Mesothelial cell of epicardium (in vitro differentiated cells): ENCODE measurements at regions not wholly inside any gene's neighbourhood (a gene's known extent, or its start where the extent isn't known, plus 50 kb on each side); places are given as distances from the start of the nearest gene placed in this dataset.

ENCODE experiments used
- DNase-seq, 2 experiments: peaks; one replicate each; pipeline ENCODE4 v3.0.0; 2021; ENCODE audit warnings: low spot score in 2 of 2; ENCODE audit not compliant: unreplicated experiment in 2 of 2
- H3K27ac Mint-ChIP-seq: 2 replicates; pipeline ENCODE4 v1.8.0; 2021; ENCODE audit warnings: mixed read lengths
- H3K27me3 Mint-ChIP-seq: 2 replicates; pipeline ENCODE4 v1.8.0; 2021; ENCODE audit warnings: low read depth, mixed read lengths
- H3K36me3 Mint-ChIP-seq: 2 replicates; pipeline ENCODE4 v1.8.0; 2021; ENCODE audit warnings: mixed read lengths
- H3K4me1 Mint-ChIP-seq: 2 replicates; pipeline ENCODE4 v1.8.0; 2021; ENCODE audit warnings: mixed read lengths
- H3K4me3 Mint-ChIP-seq: 2 replicates; pipeline ENCODE4 v1.8.0; 2021; ENCODE audit warnings: mild to moderate bottlenecking, moderate library complexity, mixed read lengths
- H3K9me3 Mint-ChIP-seq: 2 replicates; pipeline ENCODE4 v1.8.0; 2021; ENCODE audit warnings: mixed read lengths
- CTCF ChIP-seq: fragments of 200-600 bp; sonication (generic); IDR thresholded peaks from one replicate; pipeline ENCODE4 v1.5.0; 2021; ENCODE audit warnings: antibody characterized with exemption; ENCODE audit not compliant: unreplicated experiment

- Mint-ChIP-seq H3K27ac (no peak overlapping the region), H3K9me3 (no peaks in the 10 kb centered on the region), H3K36me3 (no peaks in the 10 kb centered on the region), H3K27me3 (peaks cover 18% of the 10 kb centered on the region), H3K4me1 (no peaks in the 10 kb centered on the region), H3K4me3 (no peak overlapping the region)
- TF ChIP-seq CTCF = no peak
- DNase-seq = no peak
Measured at GRCh38 chr14:38410442-38410841, 154.5 kb upstream of the CLEC14A start.

GRCh38 chr14:38409071-38409705, 153.3 kb upstream of the CLEC14A start:
- Mint-ChIP-seq H3K4me1 (no peaks in the 10 kb centered on the region), H3K4me3 (no peak overlapping the region), H3K27ac (no peak overlapping the region), H3K9me3 (no peaks in the 10 kb centered on the region), H3K36me3 (no peaks in the 10 kb centered on the region), H3K27me3 (peaks cover 16% of the 10 kb centered on the region)
- no peak for TF ChIP-seq CTCF
- no peak for DNase-seq

GRCh38 chr14:38405851-38406635, 150.2 kb upstream of the CLEC14A start:
- no peak for TF ChIP-seq CTCF
- Mint-ChIP-seq H3K9me3 (no peaks in the 10 kb centered on the region), H3K27me3 (peaks cover 19% of the 10 kb centered on the region), H3K4me1 (no peaks in the 10 kb centered on the region), H3K27ac (no peak overlapping the region), H3K4me3 (no peak overlapping the region), H3K36me3 (no peaks in the 10 kb centered on the region)
- DNase-seq = no peak

GRCh38 chr14:38404616-38405015, 148.7 kb upstream of the CLEC14A start:
- H3K27ac Mint-ChIP-seq = no peak overlapping the region
- no peak for DNase-seq
- H3K4me1 Mint-ChIP-seq = no peaks in the 10 kb centered on the region
- peaks cover 23% of the 10 kb centered on the region for H3K27me3 Mint-ChIP-seq
- H3K9me3 Mint-ChIP-seq = no peaks in the 10 kb centered on the region
- TF ChIP-seq CTCF = no peak
- H3K4me3 Mint-ChIP-seq = no peak overlapping the region
- no peaks in the 10 kb centered on the region for H3K36me3 Mint-ChIP-seq

GRCh38 chr14:38404100-38404541, 148.2 kb upstream of the CLEC14A start:
- no peaks in the 10 kb centered on the region for H3K36me3 Mint-ChIP-seq
- DNase-seq = no peak

More at GRCh38 chr14:38404100-38404541, 148.2 kb upstream of the CLEC14A start:
- Mint-ChIP-seq H3K9me3 (no peaks in the 10 kb centered on the region), H3K27me3 (peaks cover 26% of the 10 kb centered on the region), H3K4me1 (no peaks in the 10 kb centered on the region), H3K27ac (no peak overlapping the region), H3K4me3 (no peak overlapping the region)
- no peak for TF ChIP-seq CTCF
